CD4-positive, alpha-beta T cell (primary cell): ENCODE measurements at regions not wholly inside any gene's neighbourhood (a gene's known extent, or its start where the extent isn't known, plus 50 kb on each side); places are given as distances from the start of the nearest gene placed in this dataset.

Source experiments
- ATAC-seq: fragments of 200-7000 bp; cut with Tn5 transposase; one replicate; pipeline ENCODE4 v1.10.0; 2022; ENCODE audit warnings: mild to moderate bottlenecking; ENCODE audit not compliant: poor library complexity
- CTCF ChIA-PET: fragments of 350-600 bp; sonication (Branson Sonifier 250); formaldehyde crosslinking; loops from one replicate; lab custom pipeline; 2021; ENCODE audit warnings: antibody characterized with exemption, inconsistent platforms; lab: Charles Lee
- POLR2A ChIA-PET: fragments of 350-600 bp; sonication (Branson Sonifier 250); formaldehyde crosslinking; loops from one replicate; lab custom pipeline; 2021; ENCODE audit warnings: antibody characterized with exemption, inconsistent platforms; lab: Charles Lee
- DNase-seq, 14 experiments: peaks; one replicate each; pipeline ENCODE4 v3.0.0-alpha.2; 2013 to 2020; ENCODE audit warnings: mixed read lengths in 2 of 14
- H3K27ac ChIP-seq, 2 donors: one replicate each; pipeline versions ENCODE4 v1.5.1 to v1.7.0; 2013; ENCODE audit warnings: low read length in 2 of 2, low read depth in 1 of 2, mild to moderate bottlenecking in 1 of 2
- H3K27me3 ChIP-seq, 2 experiments: 1 replicate in 1 of 2; 2 replicates in 1 of 2; pipeline versions ENCODE4 v1.6.1 to v1.7.0; 2013; ENCODE audit warnings: low read length in 2 of 2, control low read depth in 1 of 2, mild to moderate bottlenecking in 1 of 2, moderate library complexity in 1 of 2; ENCODE audit not compliant: insufficient read depth in 2 of 2, control insufficient read depth in 1 of 2
- H3K36me3 ChIP-seq: one replicate; pipeline ENCODE4 v1.6.1; 2013; ENCODE audit warnings: low read length, control low read depth; ENCODE audit not compliant: insufficient read depth
- H3K4me1 ChIP-seq: one replicate; pipeline ENCODE4 v1.6.1; 2013; ENCODE audit warnings: low read length, control low read depth; ENCODE audit not compliant: insufficient read depth
- H3K4me3 ChIP-seq: one replicate; pipeline ENCODE4 v1.5.1; 2013; ENCODE audit warnings: mild to moderate bottlenecking, low read length, moderate library complexity
- H3K9me3 ChIP-seq, 2 experiments: 1 replicate in 1 of 2; 2 replicates in 1 of 2; pipeline versions ENCODE4 v1.6.1 to v1.7.0; 2013; ENCODE audit warnings: low read length in 2 of 2, mild to moderate bottlenecking in 2 of 2, control low read depth in 1 of 2, moderate library complexity in 1 of 2; ENCODE audit not compliant: control insufficient read depth in 1 of 2, insufficient read depth in 1 of 2
- H3K27ac Mint-ChIP-seq: one replicate; pipeline ENCODE4 v1.8.0; 2020; ENCODE audit warnings: mixed read lengths
- H3K27me3 Mint-ChIP-seq: one replicate; pipeline ENCODE4 v1.8.0; 2021; ENCODE audit warnings: mixed read lengths
- H3K36me3 Mint-ChIP-seq: one replicate; pipeline ENCODE4 v1.8.0; 2021; ENCODE audit warnings: low read depth, mixed read lengths
- H3K4me1 Mint-ChIP-seq: one replicate; pipeline ENCODE4 v1.8.0; 2021; ENCODE audit warnings: low read depth, mixed read lengths
- H3K4me3 Mint-ChIP-seq: one replicate; pipeline ENCODE4 v1.8.0; 2020; ENCODE audit warnings: mild to moderate bottlenecking, mixed read lengths
- H3K9me3 Mint-ChIP-seq: one replicate; pipeline ENCODE4 v1.8.0; 2020; ENCODE audit warnings: mixed read lengths
- CTCF ChIP-seq: fragments of 200-600 bp; IDR thresholded peaks from one replicate; pipeline ENCODE4 v1.8.0; 2022; ENCODE audit warnings: antibody characterized with exemption, mild to moderate bottlenecking
- intact Hi-C, 2 experiments: fragments of 100-400 bp; cut with DNase I in 1 of 2; cut with micrococcal nuclease in 1 of 2; formaldehyde crosslinking; loops; one replicate each; pipeline versions ENCODE4 v1.15.1 to v1.9.0; 2023 to 2025; cut with DNase I, micrococcal nuclease

- ChIA-PET CTCF (no interaction called here), POLR2A (no interaction called here)
- H3K27ac ChIP-seq, result no peak overlapping the region
- ATAC-seq (no peak), DNase-seq (no peak)
- H3K4me3 ChIP-seq, result no peak overlapping the region
- no peaks in the 10 kb centered on the region for H3K36me3 Mint-ChIP-seq
- H3K27me3 ChIP-seq, result no peaks in the 10 kb centered on the region
- H3K4me1 ChIP-seq, result no peaks in the 10 kb centered on the region
- no peaks in the 10 kb centered on the region for H3K9me3 Mint-ChIP-seq
- H3K36me3 ChIP-seq, result no peaks in the 10 kb centered on the region
- H3K27me3 Mint-ChIP-seq, result no peaks in the 10 kb centered on the region
- no peak overlapping the region for H3K27ac Mint-ChIP-seq
- intact Hi-C loops, result no loop called here
- H3K9me3 ChIP-seq, result no peaks in the 10 kb centered on the region
- no peak for TF ChIP-seq CTCF
- no peak overlapping the region for H3K4me3 Mint-ChIP-seq
- no peaks in the 10 kb centered on the region for H3K4me1 Mint-ChIP-seq
These were observed 485.1 kb downstream of the CSNK1G3 start for GRCh38 chr5:123997064-123997461.

DNA sequence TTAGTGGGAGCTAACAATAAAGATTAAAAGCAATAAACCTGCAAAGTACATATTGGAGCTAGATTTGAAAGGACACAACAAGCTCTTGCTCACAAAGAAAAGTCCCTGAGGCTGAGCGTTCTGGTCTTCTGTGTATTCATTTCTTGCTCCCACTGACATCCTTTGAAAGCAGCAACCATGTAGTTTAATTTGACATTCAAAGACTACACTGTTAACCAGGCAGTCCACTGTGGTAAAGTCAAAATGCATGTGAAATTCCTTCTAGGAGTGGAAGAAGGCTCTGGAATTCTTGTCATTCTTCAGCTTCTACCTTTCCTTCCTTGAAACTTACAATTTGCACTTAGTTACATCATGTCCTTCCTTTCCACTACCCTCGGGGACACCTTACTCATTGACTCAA, 480.7 kb downstream of the CSNK1G3 start:
- no peaks in the 10 kb centered on the region for H3K4me1 Mint-ChIP-seq
- ATAC-seq (no peak), DNase-seq (no peak)
- H3K4me3 Mint-ChIP-seq, result no peak overlapping the region
- Histone ChIP-seq H3K27me3 (no peaks in the 10 kb centered on the region), H3K4me1 (no peaks in the 10 kb centered on the region), H3K9me3 (peaks cover 0 to 11% of the 10 kb centered on the region in 2 experiments), H3K36me3 (no peaks in the 10 kb centered on the region), H3K4me3 (no peak overlapping the region), H3K27ac (no peak overlapping the region)
- POLR2A ChIA-PET, result no interaction called here
- no peaks in the 10 kb centered on the region for H3K27me3 Mint-ChIP-seq
- intact Hi-C loops, result no loop called here
- no peak for TF ChIP-seq CTCF
- H3K36me3 Mint-ChIP-seq, result no peaks in the 10 kb centered on the region
- CTCF ChIA-PET, result no interaction called here
- no peaks in the 10 kb centered on the region for H3K9me3 Mint-ChIP-seq
- no peak overlapping the region for H3K27ac Mint-ChIP-seq

DNA sequence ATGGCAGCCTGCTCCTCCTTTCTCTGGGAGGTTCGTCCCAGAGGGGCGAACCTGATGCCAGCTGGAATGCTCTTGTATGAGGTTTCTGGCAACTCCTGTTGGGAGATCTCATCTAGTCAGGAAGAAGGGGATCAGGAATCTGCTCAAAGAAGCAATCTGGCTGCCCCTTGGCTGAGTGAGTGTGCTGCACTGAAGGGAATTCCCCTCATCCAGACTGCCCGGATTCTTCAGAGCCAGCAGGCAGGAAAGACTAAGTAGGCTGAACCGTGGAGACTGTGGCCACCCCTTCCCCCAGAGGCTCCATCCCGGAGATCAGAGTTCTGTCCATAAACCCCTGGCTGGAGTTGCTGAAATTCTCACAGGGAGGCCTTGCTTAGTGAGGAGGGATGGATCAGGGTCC, 476.0 kb downstream of the CSNK1G3 start:
- H3K36me3 Mint-ChIP-seq, result no peaks in the 10 kb centered on the region
- DNase-seq (no peak), ATAC-seq (no peak)
- POLR2A ChIA-PET, result no interaction called here
- H3K4me1 Mint-ChIP-seq, result no peaks in the 10 kb centered on the region
- H3K9me3 ChIP-seq, result peaks cover 0 to 11% of the 10 kb centered on the region in 2 experiments
- no peaks in the 10 kb centered on the region for H3K27me3 ChIP-seq
- no peaks in the 10 kb centered on the region for H3K27me3 Mint-ChIP-seq
- no peaks in the 10 kb centered on the region for H3K36me3 ChIP-seq
- H3K27ac Mint-ChIP-seq, result no peak overlapping the region
- intact Hi-C loops, result no loop called here
- H3K9me3 Mint-ChIP-seq, result peaks cover 7% of the 10 kb centered on the region
- H3K4me3 ChIP-seq, result no peak overlapping the region
- no peak for TF ChIP-seq CTCF
- no peak overlapping the region for H3K27ac ChIP-seq
- CTCF ChIA-PET, result no interaction called here
- no peak overlapping the region for H3K4me3 Mint-ChIP-seq
- no peaks in the 10 kb centered on the region for H3K4me1 ChIP-seq
